Activated T-helper 1 cell treated with anti-CD3 and anti-CD28 coated beads, Interleukin-2, amount 50 U/mL, for 16 hours (primary cell): ENCODE measurements at regions not wholly inside any gene's neighbourhood (a gene's known extent, or its start where the extent isn't known, plus 50 kb on each side); places are given as distances from the start of the nearest gene placed in this dataset.
"Not testable (repeated sequence)": the region's sequence is repeated elsewhere in the genome, so short reads cannot be mapped to it uniquely, and the experiment has no call there.

Experiments used
- DNase-seq, 2 donors: peaks; one replicate each; pipeline ENCODE4 v3.0.0-alpha.2; 2020; ENCODE audit warnings: low read depth in 1 of 2, low spot score in 1 of 2

GRCh38 chr3:193902607-193903511 is 233.1 kb upstream of the HES1 start:
- no peak for DNase-seq

- DNase-seq = no peak
These were observed 232.5 kb upstream of the HES1 start for GRCh38 chr3:193903512-193903817.

- no peak for DNase-seq
These were observed 232.0 kb upstream of the HES1 start for GRCh38 chr3:193903966-193904365.

DNA sequence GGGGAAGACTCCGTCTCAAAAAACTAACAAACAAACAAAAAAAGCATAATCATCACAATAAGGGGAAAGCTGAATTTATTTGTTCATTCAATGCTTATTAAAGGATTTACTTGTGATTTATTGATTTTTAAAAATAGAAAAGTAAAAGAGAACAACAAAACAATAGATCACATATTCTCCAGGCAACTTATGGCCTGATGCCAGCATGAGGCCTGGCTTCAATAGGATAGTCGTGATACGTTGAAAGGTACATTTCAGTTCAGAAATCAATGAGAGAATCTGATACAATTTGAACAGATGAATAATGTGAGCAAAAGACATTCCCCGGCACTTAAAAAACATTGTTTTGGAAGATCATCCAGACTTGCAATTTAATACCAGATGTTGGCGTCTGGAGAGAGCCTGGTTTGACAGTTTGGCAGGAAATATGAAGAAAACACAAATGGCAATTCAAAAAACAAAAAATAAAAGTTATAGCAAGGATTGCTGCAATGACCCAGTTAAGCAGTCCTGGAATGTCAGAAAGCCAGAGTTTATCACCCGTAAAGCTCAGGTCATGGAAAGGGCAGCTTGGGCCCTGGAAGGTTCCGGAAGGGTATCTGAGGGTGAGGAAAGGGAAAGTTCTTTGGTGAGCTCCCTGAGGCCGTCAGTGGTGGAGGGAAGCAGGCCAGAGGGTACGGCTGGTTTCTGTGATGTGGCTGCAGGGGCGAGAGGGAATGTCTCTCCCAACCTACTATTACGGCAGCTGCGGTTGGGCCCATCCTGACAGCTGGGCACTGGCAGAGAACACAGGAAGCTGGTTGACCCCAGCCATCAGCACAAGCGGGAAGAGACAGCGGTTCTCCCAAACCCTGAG is 230.2 kb upstream of the HES1 start:
- DNase-seq = no peak

DNA sequence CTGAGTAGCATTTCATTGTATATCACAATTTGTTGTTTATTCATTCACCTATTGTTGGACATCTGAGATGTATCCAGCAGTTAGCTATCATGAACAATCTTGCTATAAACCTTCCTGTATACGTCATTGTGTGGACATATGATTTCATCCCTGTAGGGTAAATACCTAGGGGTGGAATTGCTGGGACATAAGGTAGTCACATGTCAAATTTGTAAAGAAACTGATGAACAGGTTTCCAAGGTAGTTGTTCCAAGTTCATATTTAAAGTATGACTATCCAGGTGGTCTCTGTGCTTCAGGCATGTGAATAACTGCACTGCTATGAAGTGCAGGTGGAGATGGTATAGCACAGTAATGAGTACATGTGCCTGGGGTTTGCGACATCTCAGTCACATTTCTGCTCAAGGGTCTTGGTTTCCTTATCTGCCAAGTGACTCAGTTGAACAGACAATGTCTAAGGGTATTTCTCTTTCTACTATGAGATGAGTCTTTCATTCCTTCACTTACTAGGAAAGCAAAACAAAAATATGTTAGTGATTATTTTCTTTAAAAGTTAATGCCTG is 229.0 kb upstream of the HES1 start:
- no peak for DNase-seq

DNA sequence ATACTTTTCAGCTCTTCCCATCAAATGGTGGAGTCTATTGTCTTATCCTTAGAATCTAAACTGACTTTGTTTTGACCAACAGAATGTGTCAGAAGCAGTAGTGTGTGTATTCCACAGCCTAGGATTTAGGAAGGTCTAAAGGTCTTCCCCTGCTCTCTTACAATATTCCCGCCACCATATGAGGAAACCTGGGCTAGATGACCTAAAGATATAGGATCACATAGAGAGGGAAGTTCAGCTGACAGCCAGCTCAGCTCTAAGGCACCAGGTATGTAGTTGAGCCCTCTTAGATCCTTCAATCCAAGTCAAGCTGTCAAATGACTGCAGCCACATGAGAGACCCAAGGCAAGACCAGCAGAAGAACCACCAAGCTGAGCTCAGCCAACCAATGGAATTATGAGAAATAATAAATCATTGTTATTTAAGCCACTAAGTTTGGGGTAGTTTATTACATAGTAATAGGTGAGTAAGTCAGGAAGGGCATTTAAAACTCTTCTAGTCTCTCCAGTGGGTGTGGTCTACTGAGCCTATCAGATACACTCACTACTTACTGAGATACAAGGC is 227.7 kb upstream of the HES1 start:
- no peak for DNase-seq

DNA sequence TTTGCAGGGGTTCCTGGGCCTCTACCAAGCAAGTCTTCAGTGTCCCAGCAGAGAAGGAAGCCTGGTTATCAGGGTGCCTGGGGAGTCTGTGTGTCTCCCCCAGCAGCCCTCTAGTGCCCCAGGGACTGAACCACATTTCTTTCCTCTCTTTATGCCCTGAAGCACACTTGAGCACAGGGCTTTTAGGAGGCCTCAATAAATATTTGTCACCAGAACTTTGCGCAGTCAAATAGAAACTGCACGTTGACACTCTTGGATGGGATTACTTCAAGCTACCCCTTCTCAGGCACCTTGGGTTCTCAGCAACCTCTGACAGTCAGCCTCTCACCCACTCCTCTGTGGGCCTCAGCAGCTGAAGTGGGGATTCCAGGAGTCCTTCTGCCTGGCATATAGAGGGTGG is 226.6 kb upstream of the HES1 start:
- no peak for DNase-seq

GRCh38 chr3:193910310-193910709 is 225.6 kb upstream of the HES1 start:
- DNase-seq = no peak

GRCh38 chr3:193910886-193911738 is 224.8 kb upstream of the HES1 start:
- DNase-seq = no peak

DNA sequence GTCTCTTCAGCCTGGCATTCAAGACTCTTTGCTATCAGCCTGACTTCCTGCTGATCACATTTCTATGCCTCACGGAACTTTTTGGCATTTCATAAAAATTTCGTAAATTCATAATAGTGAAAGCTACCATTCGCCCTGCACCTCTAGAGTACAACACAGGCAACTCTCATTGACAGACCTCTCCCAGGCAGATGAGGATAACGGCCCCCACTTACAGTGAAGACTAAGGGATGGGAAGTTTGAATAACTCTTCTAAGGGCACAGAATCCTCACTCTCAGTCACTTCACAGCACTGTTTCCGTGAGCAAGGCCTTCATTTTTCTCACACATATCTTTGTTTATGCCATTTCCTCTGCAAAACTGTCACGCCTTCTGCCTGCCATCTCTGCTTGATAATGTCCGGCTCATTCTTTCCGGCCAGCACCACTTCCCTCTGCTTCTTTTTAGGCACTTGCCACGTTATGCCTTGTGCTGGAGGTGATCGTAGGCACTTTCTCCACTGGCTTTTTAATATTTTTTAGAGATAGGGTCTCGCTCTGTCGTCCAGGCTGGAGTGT is 224.1 kb upstream of the HES1 start:
- DNase-seq = no peak

DNA sequence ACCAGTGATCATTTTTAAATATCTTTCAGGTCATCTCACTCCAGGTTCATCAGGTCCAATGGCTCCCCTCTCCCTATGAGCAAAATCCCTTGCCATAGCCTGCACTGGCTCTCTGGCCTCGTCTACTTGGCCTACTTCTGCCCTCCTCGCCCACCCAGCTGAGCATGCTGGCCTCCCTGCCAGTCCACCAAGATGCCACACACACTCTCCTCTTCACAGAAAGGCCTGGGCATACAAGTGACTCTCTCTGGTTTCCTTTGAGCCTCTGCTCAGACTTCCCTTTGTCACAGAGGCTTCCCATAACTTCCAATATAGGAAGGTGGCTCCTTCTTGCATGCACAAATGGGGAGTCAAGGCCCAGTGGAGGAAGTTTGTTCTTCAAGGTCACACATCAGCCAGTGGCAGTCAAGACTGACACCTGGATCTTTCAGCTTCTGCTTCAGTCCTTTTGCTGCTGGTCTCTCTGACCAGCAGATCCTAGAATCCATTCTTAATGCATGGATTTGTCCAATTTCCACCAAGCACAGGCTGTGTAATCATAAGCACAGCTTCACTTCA is 223.2 kb upstream of the HES1 start:
- no peak for DNase-seq

DNA sequence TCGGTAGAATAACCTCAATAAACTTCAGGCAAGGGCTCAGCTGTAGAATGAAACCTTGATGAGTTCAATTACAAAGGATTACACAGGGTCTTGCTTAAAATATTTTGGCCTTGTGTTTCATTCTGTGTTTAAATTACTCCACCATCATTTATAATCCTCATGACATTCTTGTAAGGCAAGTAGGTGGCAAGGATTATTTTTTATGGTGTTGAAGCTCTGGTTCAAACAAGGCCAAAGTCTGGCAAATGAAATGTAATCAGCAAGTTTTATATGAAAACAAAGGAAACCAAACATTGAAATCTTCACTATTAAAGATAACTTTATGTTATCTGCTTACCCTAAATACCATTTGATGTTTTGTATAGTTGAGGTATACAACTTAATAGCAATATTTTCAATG is 221.3 kb upstream of the HES1 start:
- no peak for DNase-seq

- DNase-seq = no peak
These were observed 220.8 kb upstream of the HES1 start for GRCh38 chr3:193915099-193915498.

DNA sequence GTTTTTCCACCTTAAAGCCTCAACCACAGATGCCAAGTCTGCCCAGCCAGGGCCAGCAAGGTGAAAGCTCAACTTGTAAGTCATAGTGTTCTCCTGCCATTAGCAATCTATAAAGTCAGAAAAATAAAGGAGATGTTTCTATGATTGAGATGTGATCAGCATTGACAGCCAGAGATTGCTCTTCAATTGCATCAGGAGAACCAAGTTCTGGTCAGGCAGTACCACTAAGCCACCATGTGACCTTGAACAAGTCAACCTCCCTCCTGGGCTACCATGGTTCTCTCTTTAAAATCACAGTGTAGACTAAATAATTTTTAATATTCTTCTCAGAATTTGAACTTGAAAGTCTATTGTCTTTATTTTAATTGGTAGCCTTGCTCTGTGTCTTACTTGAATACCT is 220.3 kb upstream of the HES1 start:
- no peak for DNase-seq

DNA sequence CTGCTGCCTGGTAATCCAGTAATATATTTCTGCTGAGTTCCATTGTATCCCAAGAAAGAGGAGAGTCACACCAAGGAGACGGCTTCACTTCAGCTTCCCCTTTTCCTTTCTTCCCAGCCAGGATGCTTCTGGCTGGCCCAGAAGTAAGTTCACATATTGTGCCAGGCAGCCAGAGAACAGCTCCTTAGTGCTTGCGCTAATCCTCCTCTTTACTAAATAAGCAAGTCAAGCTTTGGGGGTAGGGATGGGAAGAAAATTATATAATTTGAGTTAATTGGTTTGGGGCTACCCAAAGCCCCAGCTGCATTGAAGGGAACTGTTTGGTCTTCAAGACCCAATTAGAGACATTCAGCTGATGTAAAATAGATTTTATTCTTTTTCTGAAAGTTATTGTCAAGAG is 218.8 kb upstream of the HES1 start:
- DNase-seq = no peak

GRCh38 chr3:193921465-193921864 is 214.5 kb upstream of the HES1 start:
- no peak for DNase-seq

DNA sequence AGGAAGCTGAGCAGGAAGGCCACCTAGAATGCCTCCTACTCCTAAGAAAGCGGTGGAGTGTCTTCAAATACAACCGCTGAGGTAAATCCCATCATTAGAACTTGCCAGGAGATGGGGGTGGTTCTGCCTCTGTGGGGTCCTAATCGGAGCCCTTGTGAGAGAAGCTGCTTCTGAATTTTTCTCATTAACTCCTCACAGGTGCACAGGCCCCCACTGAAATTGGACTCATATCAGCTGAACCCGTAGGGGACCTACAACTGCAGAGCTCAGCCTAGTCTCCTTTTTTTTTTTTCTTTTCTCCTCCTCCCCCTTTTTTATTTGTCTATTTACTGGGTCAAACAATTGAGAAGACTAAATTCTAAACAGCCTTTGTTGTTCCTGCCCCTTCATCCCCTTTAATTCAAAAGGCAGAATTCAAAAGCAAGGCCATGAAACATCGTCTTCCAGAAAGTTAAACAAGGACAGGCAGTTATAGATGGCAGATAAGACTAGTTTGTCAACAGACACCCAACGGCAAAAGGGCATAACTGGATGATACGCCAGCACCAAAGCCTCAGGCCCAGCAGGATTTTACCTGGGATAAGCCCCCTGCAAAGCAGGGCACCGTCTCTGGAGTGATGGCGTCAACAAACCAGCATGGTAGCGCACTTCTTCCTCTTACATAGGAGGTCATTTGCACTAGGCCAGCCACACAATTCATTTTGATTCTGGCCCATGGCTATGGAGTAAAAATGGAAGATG is 213.7 kb upstream of the HES1 start:
- DNase-seq = no peak

- not testable (repeated sequence) for DNase-seq
These were observed 212.0 kb upstream of the HES1 start for GRCh38 chr3:193923958-193924357.

DNA sequence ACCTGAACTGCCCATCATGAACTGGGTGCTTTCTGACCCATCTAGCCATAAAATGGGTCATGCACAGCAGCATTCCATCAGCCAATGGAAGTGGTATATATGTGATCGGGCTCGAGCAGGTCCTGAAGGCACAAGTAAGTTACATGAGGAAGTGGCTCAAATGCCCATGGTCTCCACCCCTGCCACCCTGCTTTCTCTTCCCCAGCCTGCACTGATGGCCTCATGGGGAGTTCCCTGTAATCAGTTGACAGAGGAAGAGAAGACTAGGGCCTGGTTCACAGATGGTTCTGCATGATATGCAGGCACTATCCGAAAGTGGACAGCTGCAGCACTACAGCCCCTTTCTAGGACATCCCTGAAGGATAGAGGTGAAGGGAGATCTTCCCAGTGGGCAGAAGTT is 209.9 kb upstream of the HES1 start:
- not testable (repeated sequence) for DNase-seq
